ENCODE measurements at regions not wholly inside any gene's neighbourhood (a gene's known extent, or its start where the extent isn't known, plus 50 kb on each side); places are given as distances from the start of the nearest gene placed in this dataset.
"Not testable (repeated sequence)": the region's sequence is repeated elsewhere in the genome, so short reads cannot be mapped to it uniquely, and the experiment has no call there.

DNA sequence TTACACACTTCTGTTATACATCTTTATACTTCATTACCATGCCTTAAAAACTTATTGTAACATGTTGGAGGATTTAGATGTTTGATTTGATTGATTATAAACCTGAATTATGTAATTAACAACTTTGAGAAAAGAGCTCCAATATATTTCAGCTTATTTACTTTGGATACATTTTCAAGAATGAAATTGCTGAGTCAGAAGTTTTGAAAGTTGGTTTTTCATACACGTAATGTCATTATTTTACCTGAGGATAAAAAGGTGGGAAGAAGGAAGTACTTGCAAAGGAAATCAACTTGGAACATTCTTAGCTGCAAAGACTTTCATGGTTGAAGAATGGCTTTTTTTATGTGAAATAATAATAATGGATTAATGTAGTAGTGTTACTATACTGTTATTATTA is 677.2 kb downstream of the FAM181B start:
- no peak for DNase-seq (ENCODE audit: low read depth)

DNA sequence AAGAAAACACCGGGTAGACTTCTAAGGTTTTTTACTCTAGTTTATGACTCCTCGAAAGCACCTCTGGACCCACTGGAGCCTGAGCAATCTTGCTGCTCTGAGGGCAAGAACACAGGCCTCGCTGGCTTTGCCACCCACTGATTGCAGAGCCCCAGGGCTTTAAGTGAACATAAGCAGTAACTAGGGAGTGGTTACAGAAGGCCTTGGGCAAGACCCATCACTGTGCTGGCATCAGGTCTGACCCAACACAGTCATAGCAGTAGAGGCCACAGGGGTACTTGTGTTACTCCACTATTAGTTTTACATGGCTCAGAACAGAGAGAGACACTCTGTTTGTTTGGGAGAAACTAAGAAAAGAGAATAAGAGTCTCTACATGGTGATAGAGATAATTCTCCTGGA is 684.5 kb downstream of the FAM181B start:
- DNase-seq (ENCODE audit: low read depth), result no peak

DNA sequence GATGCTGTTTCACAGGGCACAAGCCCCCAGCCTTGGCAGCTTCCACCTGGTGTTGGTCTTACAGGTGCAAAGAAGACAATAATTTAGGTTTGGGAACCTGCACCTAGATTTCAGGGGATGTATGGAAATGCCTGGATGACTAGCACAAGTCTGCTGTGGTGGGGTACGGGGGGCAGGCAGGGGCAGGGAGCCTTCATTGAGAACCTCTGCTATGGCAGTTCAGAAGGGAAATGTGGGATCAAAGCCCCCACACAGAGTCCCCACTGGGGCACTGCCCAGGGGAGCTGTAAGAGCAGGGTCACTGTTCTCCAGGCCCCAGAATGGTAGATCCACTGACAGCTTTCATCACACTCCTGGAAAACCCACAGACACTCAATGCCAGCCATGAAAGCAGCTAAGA is 686.5 kb downstream of the FAM181B start:
- no peak for DNase-seq (ENCODE audit: low read depth)

DNA sequence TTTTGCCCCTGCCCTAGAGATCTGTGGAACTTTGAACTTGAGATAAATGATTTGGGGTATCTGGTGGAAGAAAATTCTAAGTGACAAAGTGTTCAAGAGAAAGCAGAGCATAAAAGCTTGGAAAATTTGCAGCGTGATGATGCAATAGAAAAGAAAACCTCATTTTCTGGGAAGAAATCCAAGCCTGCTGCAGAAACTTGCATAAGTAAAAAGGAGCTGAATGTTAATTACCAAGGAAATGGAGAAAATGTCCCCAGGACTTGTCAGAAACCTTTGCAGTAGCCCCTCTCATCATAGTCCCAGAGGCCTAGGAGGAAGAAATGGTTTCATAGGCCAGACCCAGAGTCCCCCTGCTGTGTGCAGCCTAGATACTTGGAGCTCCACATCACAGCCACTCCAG is 686.9 kb downstream of the FAM181B start:
- DNase-seq (ENCODE audit: low read depth), result no peak

GRCh38 chr11:82045748-82046457 is 687.8 kb downstream of the FAM181B start:
- DNase-seq (ENCODE audit: low read depth), result no peak

DNA sequence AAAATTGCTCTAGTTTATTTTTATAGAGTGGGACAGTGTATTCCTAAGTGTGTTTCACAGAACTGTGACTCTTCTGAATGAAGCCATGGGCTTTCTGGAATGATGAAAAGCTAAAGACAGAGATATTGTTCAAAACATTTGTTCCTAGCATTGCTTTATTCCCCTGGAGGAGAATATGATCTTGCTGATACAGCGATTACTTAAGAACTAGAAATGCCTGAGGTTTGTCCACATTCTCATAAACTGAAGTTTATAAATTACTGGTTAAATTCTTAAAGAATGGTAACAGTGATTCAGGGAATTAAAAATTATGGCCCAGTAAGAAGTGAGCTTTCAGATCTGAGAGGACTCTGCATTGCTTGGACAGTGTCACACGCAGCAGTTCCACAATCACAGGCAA is 690.3 kb downstream of the FAM181B start:
- no peak for DNase-seq (ENCODE audit: low read depth)

DNA sequence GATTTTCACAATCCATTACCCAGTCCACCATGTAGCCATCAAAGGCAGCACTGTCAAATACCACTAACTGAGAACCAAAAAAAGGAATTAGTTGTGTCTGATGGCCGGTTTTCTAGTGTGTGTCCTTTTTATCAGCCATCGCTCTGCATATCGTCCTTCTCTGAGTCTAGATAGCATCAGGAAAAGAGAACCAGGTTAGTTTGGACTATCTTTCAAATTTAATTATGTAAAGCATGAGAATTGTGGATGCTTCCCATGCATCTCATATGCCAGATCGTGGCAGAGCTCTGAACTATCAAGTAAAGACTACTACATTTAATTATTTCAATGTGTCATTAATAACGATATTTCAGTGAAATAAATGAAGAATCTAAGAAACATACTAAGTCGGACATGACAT is 691.9 kb downstream of the FAM181B start:
- DNase-seq (ENCODE audit: low read depth), result no peak

DNA sequence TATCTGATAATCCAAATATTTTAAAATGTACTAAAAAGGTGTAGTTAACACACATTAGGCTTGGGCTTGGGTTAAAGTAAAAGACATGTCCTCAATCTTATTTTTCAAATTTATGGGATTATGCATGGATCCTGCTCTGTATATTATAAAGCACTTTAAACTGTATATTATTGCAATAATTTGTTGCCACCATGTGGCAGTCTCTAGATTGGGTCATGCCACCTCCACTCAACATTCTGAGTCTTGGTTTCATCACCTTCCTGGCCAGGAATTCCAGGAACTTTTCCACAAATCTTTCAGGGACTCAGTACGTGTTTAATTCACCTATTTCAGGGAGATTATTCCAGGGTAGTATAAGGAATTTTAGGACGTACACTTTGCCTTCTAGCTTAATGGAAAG is 695.5 kb downstream of the FAM181B start:
- DNase-seq (ENCODE audit: low read depth), result no peak

GRCh38 chr11:82034527-82034926 is 699.1 kb downstream of the FAM181B start:
- DNase-seq (ENCODE audit: low read depth), result no peak

GRCh38 chr11:82027335-82027734 is 706.3 kb downstream of the FAM181B start:
- not testable (repeated sequence) for DNase-seq (ENCODE audit: low read depth)

GRCh38 chr11:82024760-82025159 is 708.9 kb downstream of the FAM181B start:
- DNase-seq (ENCODE audit: low read depth), result no peak

- no peak for DNase-seq (ENCODE audit: low read depth)
Measured at GRCh38 chr11:82012276-82012675, 721.4 kb downstream of the FAM181B start.

DNA sequence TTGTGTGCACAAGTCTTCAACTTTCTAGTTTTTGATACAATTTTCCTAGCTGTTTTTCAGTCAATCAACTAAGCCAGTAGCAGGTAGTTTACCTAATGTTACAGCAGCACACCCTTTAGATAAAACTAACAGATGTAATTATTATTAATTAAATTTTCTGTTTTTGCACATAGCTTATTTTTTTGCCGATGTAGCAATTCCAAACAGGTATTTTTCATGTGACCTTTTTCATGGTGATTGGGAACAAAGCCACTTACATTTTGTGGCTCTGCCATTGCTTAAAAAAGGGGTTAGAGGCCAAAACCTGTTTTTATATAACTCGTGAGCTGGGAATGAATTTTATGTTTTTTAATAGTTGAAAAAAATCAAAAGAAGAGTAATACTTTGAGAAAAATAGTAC is 724.5 kb downstream of the FAM181B start:
- DNase-seq (ENCODE audit: low read depth), result no peak

DNA sequence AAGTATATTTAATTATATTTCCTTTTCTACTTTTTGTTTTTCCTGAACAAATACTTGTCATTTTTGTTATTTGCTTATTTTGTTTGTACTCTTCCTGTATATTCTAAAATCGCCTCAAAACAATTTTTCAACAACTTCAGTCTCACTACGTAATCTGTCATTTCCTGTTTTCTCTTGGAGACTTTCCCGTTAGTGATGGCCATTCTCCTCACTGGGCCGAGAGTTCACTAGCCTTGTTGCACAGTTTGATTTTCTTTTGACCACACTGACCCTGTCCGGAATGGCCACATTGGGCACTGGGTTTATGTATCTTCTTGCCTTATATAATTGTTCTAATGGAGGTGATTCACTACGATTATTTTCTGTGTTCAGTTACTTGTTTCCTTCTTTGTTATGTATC is 726.1 kb downstream of the FAM181B start:
- no peak for DNase-seq (ENCODE audit: low read depth)

DNA sequence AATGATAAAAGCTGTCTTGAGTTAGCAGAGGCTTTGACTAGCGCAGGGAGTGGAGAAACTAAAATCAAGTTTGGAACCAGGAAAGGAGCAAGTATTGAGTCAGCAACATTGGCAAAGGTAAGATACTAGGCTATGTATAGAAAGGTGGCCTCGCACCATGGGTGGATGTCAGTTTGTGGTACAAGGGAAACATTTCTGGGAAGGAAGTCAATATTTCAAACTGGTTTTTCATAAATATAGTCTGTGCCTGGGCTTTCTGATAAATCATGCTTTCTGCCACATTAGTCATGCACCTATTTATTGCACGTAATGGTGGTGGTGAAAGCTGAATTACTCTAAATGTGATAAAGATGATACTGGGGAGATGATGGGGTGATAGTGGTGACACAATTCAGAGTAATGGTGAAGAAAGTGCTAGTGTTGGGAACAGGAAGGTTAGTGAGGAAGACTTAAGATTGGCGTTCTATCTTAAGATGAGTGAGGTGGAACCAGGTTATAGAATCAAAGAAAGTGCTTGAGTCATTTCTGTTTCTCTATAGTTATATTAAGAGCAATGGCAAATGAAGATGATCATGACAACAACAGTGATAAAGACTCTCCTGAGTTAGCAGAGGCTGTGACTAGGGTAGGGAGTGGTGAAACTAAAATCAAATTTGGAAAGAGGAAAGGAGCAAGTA is 729.0 kb downstream of the FAM181B start:
- no peak for DNase-seq (ENCODE audit: low read depth)

DNA sequence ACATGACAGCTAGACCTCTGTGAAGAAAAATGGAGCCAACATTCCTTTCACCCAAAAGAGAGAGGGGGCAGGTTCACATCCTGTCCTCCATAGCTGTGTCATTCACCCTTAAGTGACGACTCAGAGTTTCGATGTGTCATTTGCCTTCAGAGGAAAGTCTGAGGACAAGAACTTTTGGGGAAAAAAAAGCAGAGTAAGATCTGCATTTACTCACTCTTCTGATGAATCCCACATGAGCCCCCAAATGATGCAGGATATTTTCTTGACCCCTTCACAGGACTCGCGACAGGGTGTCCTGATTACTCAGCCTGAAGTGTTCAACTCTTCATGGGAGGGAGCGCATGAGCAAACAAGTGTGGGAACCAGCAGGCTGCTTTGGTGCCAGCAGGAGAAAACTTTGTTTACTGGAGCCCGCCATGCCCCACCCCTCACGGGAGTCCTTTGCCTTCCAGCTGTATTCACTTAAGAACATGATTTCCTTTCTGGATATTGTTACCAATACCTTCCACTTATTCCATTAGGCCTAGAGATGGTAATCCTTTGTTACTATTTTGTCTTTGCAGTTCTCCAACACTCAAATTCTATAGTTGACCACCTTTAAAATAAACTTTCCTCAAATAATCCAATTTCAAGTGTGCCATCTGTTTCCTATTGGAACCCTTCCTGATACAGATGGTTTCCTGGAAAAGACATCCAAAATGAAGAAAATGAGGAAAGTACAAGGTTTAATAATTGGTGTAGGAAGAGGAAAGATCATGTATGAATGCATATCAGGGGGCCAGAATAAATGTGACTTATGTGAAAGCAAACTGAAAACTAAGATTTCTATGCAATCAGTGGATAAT is 729.8 kb downstream of the FAM181B start:
- DNase-seq (ENCODE audit: low read depth), result no peak

DNA sequence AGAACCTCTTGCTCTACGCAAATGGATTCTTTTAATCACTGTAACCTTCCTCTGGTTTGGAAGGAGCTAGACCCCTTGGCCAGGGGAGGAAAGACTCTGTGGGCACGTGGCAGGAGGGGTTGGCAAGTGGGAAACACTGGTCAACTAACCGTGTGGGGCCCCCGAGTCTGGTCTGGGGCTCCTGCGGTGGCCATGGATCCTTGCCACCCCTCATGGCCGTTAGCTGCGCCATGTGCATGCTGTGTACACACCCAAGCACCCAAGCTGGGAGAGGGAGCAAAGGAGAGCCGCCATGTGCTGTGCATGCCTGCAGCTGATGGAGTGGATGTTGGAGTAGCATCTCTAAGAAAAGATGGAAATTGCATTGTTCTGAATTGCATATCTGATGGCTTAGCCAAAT is 730.6 kb downstream of the FAM181B start:
- no peak for DNase-seq (ENCODE audit: low read depth)

- DNase-seq (ENCODE audit: low read depth), result no peak
Measured at GRCh38 chr11:81995889-81996288, 737.8 kb downstream of the FAM181B start.

- DNase-seq (ENCODE audit: low read depth), result no peak
Measured at GRCh38 chr11:81993755-81994154, 739.9 kb downstream of the FAM181B start.

DNA sequence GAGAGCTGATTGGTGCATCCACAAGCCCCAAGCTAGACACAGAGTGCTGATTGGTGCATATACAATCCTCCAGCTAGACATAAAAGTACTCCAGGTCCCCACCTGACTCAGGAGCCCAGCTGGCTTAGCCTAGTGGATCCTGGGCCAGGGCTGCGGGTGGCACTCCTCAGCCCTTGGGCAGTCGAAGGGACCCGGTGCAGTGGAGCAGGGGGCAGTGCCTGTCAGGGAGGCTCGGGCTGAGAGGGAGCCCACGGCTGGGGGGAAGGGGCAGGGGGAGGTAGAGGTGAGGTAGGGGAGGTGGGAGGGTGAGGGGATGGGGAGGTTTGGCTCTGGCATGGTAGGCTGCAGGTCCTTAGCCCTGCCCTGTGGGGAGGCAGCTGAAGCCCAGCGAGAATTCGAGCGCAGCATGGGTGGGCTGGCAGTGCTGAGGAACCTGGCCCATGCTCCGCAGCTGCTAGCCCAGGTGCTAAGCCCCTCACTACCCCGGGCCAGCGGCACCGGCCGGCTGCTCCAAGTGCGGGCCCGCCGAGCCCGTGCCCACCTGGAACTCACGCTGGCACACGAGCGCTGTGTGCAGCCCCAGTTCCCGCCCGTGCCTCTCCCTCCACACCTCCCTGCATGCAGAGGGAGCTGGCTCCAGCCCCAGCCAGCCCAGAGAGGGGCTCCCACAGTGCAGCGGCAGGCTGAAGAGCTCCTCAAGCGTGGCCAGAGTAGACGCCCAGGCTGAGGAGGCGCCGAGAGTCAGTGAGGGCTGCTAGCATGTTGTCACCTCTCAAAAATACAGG is 742.8 kb downstream of the FAM181B start:
- DNase-seq (ENCODE audit: low read depth), result no peak

- DNase-seq (ENCODE audit: low read depth), result no peak
Measured at GRCh38 chr11:81989093-81989492, 744.6 kb downstream of the FAM181B start.

DNA sequence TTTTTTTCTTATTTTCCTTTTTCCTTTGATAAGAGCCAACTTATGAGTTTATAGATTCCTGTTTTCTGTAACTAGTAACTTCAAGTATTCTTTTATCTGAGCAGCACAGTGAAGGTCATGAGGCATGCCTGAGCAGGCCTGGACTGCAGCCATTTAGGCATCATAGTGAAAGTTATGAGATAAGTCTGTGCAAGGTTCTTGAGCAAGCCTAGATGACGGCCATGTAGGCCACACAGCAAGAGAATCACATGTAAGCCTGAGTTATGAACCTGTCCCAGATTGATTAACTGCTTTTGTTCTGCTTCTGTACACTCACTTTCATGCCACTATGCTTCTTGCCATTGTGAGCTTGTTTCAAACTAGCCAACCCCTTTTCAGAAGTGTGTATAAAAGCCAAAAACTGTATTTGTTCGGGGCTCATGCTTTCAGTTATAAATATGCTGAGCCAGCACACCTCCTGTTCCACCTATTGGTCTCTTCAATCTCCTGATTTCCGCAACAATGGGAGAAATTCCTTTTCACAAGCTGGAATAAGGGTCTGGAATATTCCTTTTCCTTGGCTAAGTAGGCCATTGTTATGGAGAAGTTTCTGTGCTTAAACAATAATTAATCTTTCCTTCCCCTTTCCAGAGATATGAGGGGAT is 745.7 kb downstream of the FAM181B start:
- no peak for DNase-seq (ENCODE audit: low read depth)
